Activated naive CD4-positive, alpha-beta T cell treated with anti-CD3 and anti-CD28 coated beads, Interleukin-2, amount 50 U/mL, for 24 hours (primary cell): ENCODE measurements at regions not wholly inside any gene's neighbourhood (a gene's known extent, or its start where the extent isn't known, plus 50 kb on each side); places are given as distances from the start of the nearest gene placed in this dataset.

ENCODE experiments used
- H3K27ac Mint-ChIP-seq: one replicate; pipeline ENCODE4 v1.8.0; 2021; ENCODE audit warnings: mild to moderate bottlenecking, mixed read lengths
- H3K27me3 Mint-ChIP-seq: one replicate; pipeline ENCODE4 v1.8.0; 2021; ENCODE audit warnings: mixed read lengths
- H3K36me3 Mint-ChIP-seq: one replicate; pipeline ENCODE4 v1.8.0; 2021; ENCODE audit warnings: mixed read lengths
- H3K4me1 Mint-ChIP-seq: one replicate; pipeline ENCODE4 v1.8.0; 2021; ENCODE audit warnings: mixed read lengths
- H3K4me3 Mint-ChIP-seq: one replicate; pipeline ENCODE4 v1.8.0; 2021; ENCODE audit warnings: mild to moderate bottlenecking, mixed read lengths
- H3K9me3 Mint-ChIP-seq: one replicate; pipeline ENCODE4 v1.8.0; 2021; ENCODE audit warnings: mixed read lengths

GRCh38 chr16:66052745-66053144 is 313.7 kb upstream of the CDH5 start:
- H3K4me3 Mint-ChIP-seq = no peak overlapping the region
- no peaks in the 10 kb centered on the region for H3K4me1 Mint-ChIP-seq

GRCh38 chr16:66050991-66051390 is 315.5 kb upstream of the CDH5 start:
- H3K27me3 Mint-ChIP-seq = peaks cover 1% of the 10 kb centered on the region
- H3K27ac Mint-ChIP-seq = no peak overlapping the region
- no peaks in the 10 kb centered on the region for H3K36me3 Mint-ChIP-seq
- H3K9me3 Mint-ChIP-seq = peaks cover 6% of the 10 kb centered on the region
- no peak overlapping the region for H3K4me3 Mint-ChIP-seq
- H3K4me1 Mint-ChIP-seq = no peaks in the 10 kb centered on the region

More at GRCh38 chr16:66052745-66053144, 313.7 kb upstream of the CDH5 start:
- Mint-ChIP-seq H3K27me3 (no peaks in the 10 kb centered on the region), H3K27ac (no peak overlapping the region), H3K9me3 (peaks cover 6% of the 10 kb centered on the region), H3K36me3 (no peaks in the 10 kb centered on the region)

GRCh38 chr16:66049865-66050264 is 316.6 kb upstream of the CDH5 start:
- no peak overlapping the region for H3K27ac Mint-ChIP-seq
- peaks cover 6% of the 10 kb centered on the region for H3K9me3 Mint-ChIP-seq
- H3K27me3 Mint-ChIP-seq = peaks cover 1% of the 10 kb centered on the region
- H3K4me3 Mint-ChIP-seq = no peak overlapping the region
- no peaks in the 10 kb centered on the region for H3K36me3 Mint-ChIP-seq
- H3K4me1 Mint-ChIP-seq = no peaks in the 10 kb centered on the region

DNA sequence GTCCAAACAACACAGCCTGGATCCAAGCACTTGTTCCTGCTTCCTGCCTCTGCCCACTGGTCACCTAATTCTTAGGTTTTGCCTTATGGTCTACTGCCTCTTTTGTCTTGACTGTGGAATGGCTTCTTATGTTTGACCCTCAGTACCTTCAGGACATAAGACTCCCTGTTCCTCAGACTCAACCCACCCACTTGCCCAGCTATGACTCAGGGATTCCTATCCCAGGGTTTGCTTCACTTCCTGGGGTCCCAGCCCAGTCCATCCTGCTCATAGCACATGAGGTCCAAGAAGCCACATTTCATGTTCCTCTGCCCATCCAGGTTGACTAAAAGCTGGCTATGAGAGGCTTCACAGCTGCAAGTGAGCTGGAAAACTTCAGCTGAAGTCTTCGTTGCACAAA is 320.9 kb upstream of the CDH5 start:
- Mint-ChIP-seq H3K9me3 (peaks cover 6% of the 10 kb centered on the region), H3K4me1 (no peaks in the 10 kb centered on the region), H3K27ac (no peak overlapping the region), H3K36me3 (no peaks in the 10 kb centered on the region), H3K27me3 (peaks cover 1% of the 10 kb centered on the region), H3K4me3 (no peak overlapping the region)

DNA sequence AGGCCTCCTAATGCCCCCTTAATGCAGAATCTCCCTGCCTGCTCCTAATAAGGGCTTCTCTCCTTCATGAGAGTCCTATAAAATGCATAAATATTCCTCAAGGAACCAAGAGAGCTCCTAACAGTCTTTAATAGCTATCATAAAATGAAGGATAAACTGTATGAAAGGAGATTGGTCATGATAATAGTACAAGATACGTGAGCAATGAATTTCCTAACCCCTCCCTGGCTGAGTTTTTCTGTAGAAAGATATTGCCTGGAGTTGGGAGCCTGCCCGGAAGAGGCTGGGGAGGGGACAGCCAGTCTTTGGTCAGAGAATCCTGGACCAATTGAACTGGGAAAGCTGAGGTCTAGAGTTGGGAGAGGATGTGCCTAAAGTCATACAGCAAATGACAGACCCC is 321.9 kb upstream of the CDH5 start:
- Mint-ChIP-seq H3K27me3 (peaks cover 4% of the 10 kb centered on the region), H3K27ac (no peak overlapping the region)

DNA sequence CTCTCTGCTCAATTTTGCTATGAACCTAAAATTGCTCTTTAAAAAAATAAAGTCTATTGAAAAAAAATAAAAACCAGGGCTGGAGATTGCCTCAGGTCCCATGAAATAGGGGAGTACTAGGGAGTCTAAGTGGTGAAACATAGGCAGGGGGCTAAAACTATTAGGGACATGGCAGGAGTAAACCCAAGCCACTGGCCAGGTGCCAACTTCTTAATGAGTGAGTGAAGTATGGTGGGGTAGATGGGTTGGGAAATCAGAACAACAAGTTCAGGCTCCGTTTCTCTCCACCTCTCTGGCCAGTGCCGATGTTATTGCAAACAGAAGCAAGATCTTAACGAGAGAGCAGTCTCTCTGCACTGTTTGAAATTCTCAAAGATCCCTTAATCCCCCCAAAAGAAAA is 322.4 kb upstream of the CDH5 start:
- Mint-ChIP-seq H3K4me1 (no peaks in the 10 kb centered on the region), H3K27ac (no peak overlapping the region)

More for the DNA sequence above, 321.9 kb upstream of the CDH5 start:
- Mint-ChIP-seq H3K36me3 (no peaks in the 10 kb centered on the region), H3K4me3 (no peak overlapping the region), H3K4me1 (no peaks in the 10 kb centered on the region), H3K9me3 (peaks cover 6% of the 10 kb centered on the region)

GRCh38 chr16:66043326-66043725 is 323.2 kb upstream of the CDH5 start:
- Mint-ChIP-seq H3K4me3 (no peak overlapping the region), H3K9me3 (peaks cover 4% of the 10 kb centered on the region)

More for the DNA sequence above, 322.4 kb upstream of the CDH5 start:
- Mint-ChIP-seq H3K9me3 (peaks cover 6% of the 10 kb centered on the region), H3K27me3 (peaks cover 6% of the 10 kb centered on the region), H3K4me3 (no peak overlapping the region), H3K36me3 (no peaks in the 10 kb centered on the region)

GRCh38 chr16:66042341-66042740 is 324.1 kb upstream of the CDH5 start:
- no peaks in the 10 kb centered on the region for H3K9me3 Mint-ChIP-seq
- H3K4me1 Mint-ChIP-seq = no peaks in the 10 kb centered on the region
- H3K27ac Mint-ChIP-seq = no peak overlapping the region
- peaks cover 8% of the 10 kb centered on the region for H3K27me3 Mint-ChIP-seq
- H3K36me3 Mint-ChIP-seq = no peaks in the 10 kb centered on the region
- H3K4me3 Mint-ChIP-seq = no peak overlapping the region

More at GRCh38 chr16:66043326-66043725, 323.2 kb upstream of the CDH5 start:
- Mint-ChIP-seq H3K27me3 (peaks cover 8% of the 10 kb centered on the region), H3K4me1 (no peaks in the 10 kb centered on the region), H3K27ac (no peak overlapping the region), H3K36me3 (no peaks in the 10 kb centered on the region)

DNA sequence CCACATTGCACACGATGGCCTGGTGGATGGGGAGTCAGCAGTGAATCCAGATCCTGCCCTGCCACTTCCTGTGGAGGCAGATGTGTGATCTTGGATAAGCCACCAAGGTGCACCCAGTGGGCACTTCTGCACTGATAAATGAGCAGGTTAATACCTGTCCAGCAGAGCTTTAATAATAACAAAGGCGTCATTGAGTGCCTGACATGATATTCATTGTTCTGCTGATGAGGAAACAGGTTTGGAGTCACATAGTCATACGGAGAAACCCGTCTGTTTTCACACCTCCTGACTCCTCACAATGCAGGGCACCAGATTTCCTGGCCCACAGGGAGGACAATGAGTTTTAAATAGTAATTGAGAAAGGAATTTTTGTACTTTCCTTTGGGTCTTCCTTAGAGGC is 324.6 kb upstream of the CDH5 start:
- Mint-ChIP-seq H3K27ac (no peak overlapping the region), H3K36me3 (no peaks in the 10 kb centered on the region), H3K4me1 (no peaks in the 10 kb centered on the region), H3K4me3 (no peak overlapping the region), H3K27me3 (peaks cover 7% of the 10 kb centered on the region), H3K9me3 (no peaks in the 10 kb centered on the region)

DNA sequence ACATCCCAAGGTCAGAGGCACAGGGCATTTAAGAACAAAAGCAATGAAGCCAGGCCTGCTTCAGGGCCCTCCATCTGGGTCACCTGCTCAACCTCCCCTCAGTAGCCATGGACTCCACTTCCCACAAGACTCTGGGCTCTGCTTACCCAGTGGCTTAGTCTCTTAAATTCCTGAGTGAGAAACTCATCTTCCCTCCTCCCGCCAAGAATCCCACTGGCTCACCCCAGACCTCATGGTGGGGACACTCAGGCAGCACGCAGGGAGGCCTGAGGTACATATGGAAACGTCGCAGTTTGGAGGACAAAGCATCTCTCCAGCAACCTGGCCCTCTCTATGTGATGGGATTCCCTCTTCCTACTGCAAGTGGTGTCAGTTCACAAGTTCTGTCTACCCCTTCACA is 326.7 kb upstream of the CDH5 start:
- Mint-ChIP-seq H3K27me3 (peaks cover 7% of the 10 kb centered on the region), H3K27ac (no peak overlapping the region), H3K4me3 (no peak overlapping the region), H3K4me1 (no peaks in the 10 kb centered on the region), H3K36me3 (no peaks in the 10 kb centered on the region), H3K9me3 (no peaks in the 10 kb centered on the region)

- H3K4me1 Mint-ChIP-seq = no peaks in the 10 kb centered on the region
- H3K27me3 Mint-ChIP-seq = peaks cover 7% of the 10 kb centered on the region
- H3K27ac Mint-ChIP-seq = no peak overlapping the region
- no peaks in the 10 kb centered on the region for H3K9me3 Mint-ChIP-seq
- H3K4me3 Mint-ChIP-seq = no peak overlapping the region
- H3K36me3 Mint-ChIP-seq = no peaks in the 10 kb centered on the region
These were observed 329.4 kb upstream of the CDH5 start for GRCh38 chr16:66036793-66037715.

GRCh38 chr16:66036184-66036583 is 330.3 kb upstream of the CDH5 start:
- no peak overlapping the region for H3K27ac Mint-ChIP-seq
- peaks cover 7% of the 10 kb centered on the region for H3K27me3 Mint-ChIP-seq
- no peaks in the 10 kb centered on the region for H3K9me3 Mint-ChIP-seq

DNA sequence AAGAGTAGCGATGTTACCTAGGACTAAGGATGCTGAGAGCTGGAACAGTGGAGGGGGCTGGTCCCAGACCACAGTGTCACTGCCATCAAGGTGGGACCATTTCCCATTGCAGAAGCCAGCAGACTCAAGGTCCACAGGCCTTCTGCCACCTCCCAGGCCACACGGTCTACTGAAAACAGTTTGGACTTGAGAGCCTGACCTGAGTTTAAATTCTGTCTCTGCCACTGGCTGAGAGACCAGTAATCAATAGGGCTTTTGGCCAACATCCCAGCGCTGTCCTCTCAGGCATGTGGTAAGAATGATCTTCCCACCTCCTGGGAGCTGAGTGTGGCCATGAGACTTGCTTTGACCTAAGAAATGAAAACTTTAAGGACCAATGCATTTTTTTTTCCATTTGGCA is 331.4 kb upstream of the CDH5 start:
- Mint-ChIP-seq H3K9me3 (no peaks in the 10 kb centered on the region), H3K4me3 (no peak overlapping the region)

More at GRCh38 chr16:66036184-66036583, 330.3 kb upstream of the CDH5 start:
- Mint-ChIP-seq H3K4me3 (no peak overlapping the region), H3K36me3 (no peaks in the 10 kb centered on the region), H3K4me1 (no peaks in the 10 kb centered on the region)

GRCh38 chr16:66032841-66033240 is 333.6 kb upstream of the CDH5 start:
- Mint-ChIP-seq H3K9me3 (no peaks in the 10 kb centered on the region), H3K4me3 (no peak overlapping the region), H3K4me1 (no peaks in the 10 kb centered on the region), H3K27me3 (no peaks in the 10 kb centered on the region), H3K36me3 (no peaks in the 10 kb centered on the region), H3K27ac (no peak overlapping the region)

More for the DNA sequence above, 331.4 kb upstream of the CDH5 start:
- Mint-ChIP-seq H3K27me3 (peaks cover 7% of the 10 kb centered on the region), H3K27ac (no peak overlapping the region), H3K36me3 (no peaks in the 10 kb centered on the region), H3K4me1 (no peaks in the 10 kb centered on the region)

GRCh38 chr16:66030036-66030435 is 336.5 kb upstream of the CDH5 start:
- Mint-ChIP-seq H3K9me3 (no peaks in the 10 kb centered on the region), H3K36me3 (no peaks in the 10 kb centered on the region), H3K27ac (no peak overlapping the region)

DNA sequence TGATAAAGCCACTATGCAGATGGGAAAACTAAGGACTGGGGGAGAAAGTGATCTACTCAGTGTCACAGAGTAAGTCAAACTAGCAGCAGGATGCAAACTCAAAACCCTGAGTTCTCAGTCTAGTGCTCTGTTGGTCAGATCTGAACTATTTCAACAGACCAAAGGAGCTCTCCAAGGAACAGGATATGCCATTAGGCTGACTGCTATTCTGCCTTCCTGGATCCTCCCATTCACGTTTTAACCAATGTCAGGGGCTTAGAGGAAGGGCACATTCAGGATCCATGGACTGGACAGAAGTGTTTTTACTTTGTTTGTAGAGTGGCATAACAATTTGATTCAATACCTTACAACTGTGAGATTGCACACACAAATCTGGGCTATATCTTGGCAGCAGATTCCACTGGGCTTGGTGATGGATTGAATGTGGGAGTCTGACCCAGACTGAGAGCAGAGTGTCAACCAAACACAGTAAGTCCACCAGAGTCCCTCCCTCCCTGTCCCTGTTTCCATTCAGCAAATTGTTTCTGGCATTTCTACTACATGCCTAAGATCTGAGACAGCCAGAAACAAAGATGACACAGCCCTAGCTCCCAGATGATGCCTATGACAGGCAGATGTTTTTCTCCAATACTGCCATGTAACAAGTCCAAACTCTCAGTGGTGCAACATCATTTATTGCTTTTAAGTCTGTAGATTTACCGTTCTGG is 337.8 kb upstream of the CDH5 start:
- no peaks in the 10 kb centered on the region for H3K36me3 Mint-ChIP-seq
- peaks cover 5% of the 10 kb centered on the region for H3K9me3 Mint-ChIP-seq
- H3K27ac Mint-ChIP-seq = no peak overlapping the region
- H3K4me3 Mint-ChIP-seq = no peak overlapping the region
- no peaks in the 10 kb centered on the region for H3K27me3 Mint-ChIP-seq
- H3K4me1 Mint-ChIP-seq = no peaks in the 10 kb centered on the region

More at GRCh38 chr16:66030036-66030435, 336.5 kb upstream of the CDH5 start:
- no peaks in the 10 kb centered on the region for H3K27me3 Mint-ChIP-seq
- no peaks in the 10 kb centered on the region for H3K4me1 Mint-ChIP-seq
- no peak overlapping the region for H3K4me3 Mint-ChIP-seq
